ENCODE measurements at regions not wholly inside any gene's neighbourhood (a gene's known extent, or its start where the extent isn't known, plus 50 kb on each side); places are given as distances from the start of the nearest gene placed in this dataset.

DNA sequence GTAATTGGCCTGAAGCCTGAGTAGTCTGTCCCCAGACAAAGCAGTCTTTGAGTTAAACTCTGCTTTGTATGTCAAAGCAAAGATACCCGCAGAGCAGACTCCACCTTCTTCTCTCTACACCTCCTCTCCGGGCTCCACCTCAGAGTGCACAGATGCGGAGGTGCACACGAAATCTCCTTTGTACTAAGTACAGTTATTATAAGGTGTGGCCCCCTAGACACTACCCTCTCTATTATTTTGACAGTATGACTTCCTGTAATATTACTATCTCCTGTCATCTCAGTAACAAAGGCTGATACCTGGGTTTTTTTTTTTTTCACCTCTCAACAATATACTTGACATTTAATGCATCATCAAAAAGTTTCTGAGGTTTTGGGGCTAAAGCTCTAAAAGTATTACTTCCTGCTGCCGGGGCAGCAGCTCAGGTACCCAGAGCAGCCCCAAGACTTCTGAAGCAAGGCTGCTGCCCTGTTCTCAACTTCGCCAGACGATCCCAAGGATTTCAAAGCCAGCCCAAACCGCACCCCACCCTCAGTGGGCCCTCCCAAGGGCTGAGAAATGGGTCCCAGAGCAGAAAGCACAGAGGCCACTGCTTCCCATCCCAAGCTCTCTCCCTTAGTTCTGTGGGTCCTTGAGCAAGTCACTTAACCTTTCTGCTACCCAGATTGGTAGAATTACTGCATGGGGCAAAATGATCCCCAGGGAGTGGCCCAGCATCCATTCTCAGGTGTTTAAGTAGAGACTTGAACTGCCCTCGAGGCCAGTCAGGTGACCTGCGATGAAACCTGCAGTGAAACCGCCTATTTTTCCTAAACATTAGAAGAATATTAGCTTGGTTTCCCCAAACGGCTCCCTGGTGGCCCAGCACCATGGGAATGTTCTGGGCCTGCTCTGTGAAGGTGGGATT is 180.6 kb downstream of the FOXO1 start:
- no peak overlapping the region for H3K4me3 Mint-ChIP-seq
- TF ChIP-seq, protein P1, sequence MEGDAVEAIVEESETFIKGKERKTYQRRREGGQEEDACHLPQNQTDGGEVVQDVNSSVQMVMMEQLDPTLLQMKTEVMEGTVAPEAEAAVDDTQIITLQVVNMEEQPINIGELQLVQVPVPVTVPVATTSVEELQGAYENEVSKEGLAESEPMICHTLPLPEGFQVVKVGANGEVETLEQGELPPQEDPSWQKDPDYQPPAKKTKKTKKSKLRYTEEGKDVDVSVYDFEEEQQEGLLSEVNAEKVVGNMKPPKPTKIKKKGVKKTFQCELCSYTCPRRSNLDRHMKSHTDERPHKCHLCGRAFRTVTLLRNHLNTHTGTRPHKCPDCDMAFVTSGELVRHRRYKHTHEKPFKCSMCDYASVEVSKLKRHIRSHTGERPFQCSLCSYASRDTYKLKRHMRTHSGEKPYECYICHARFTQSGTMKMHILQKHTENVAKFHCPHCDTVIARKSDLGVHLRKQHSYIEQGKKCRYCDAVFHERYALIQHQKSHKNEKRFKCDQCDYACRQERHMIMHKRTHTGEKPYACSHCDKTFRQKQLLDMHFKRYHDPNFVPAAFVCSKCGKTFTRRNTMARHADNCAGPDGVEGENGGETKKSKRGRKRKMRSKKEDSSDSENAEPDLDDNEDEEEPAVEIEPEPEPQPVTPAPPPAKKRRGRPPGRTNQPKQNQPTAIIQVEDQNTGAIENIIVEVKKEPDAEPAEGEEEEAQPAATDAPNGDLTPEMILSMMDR (IDR thresholded peaks at IDR 0.05): no peak
- peaks cover 4% of the 10 kb centered on the region; the same call in 1 of the 2 replicates for H3K9me3 Mint-ChIP-seq
- no peaks in the 10 kb centered on the region for H3K36me3 Mint-ChIP-seq (ENCODE audit: low read depth)
- no peak overlapping the region for H3K27ac Mint-ChIP-seq
- H3K27me3 Mint-ChIP-seq (ENCODE audit: insufficient read depth): peaks cover 15% of the 10 kb centered on the region
- DNase-seq: no peak
- no peaks in the 10 kb centered on the region; the same call in 1 of the 2 replicates for H3K4me1 Mint-ChIP-seq (ENCODE audit: low read depth)

DNA sequence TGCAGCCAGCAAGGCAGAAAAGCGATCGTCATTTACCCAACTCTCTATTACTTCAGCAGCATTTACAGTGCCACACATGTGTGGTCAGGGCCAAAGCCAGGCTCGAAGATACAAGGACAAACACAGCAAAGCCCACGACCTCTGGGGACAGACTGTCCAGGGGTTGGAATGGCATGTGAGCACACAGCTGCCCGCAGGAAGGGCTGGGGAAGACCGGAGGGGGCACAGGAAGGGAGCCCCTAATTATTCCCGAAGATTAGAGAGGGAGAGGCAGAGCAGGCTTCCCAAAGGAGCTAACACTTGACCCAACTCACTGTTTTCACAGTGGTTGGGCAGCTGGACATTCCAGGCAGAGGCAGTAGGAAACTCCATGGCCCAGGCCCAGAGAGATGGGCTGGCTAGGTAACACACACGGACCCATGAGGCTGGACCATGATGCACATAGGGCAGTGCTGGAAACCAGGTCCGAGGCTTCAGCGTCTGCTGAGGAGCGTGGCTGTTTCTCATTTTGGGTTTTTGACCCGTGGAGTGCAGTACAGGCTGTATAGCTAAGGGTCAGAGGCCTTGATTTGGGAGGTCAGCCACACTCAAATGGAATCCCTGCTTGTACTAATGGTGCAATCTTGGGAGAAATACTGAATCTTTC is 179.8 kb downstream of the FOXO1 start:
- no peaks in the 10 kb centered on the region; the same call in 1 of the 2 replicates for H3K4me1 Mint-ChIP-seq (ENCODE audit: low read depth)
- peaks cover 8% of the 10 kb centered on the region; the same call in 1 of the 2 replicates for H3K9me3 Mint-ChIP-seq
- peaks cover 22% of the 10 kb centered on the region for H3K27me3 Mint-ChIP-seq (ENCODE audit: insufficient read depth)
- no peak overlapping the region for H3K27ac Mint-ChIP-seq
- TF ChIP-seq, protein P1 (IDR thresholded peaks at IDR 0.05): no peak
- no peaks in the 10 kb centered on the region for H3K36me3 Mint-ChIP-seq (ENCODE audit: low read depth)
- DNase-seq: no peak
- H3K4me3 Mint-ChIP-seq: no peak overlapping the region

DNA sequence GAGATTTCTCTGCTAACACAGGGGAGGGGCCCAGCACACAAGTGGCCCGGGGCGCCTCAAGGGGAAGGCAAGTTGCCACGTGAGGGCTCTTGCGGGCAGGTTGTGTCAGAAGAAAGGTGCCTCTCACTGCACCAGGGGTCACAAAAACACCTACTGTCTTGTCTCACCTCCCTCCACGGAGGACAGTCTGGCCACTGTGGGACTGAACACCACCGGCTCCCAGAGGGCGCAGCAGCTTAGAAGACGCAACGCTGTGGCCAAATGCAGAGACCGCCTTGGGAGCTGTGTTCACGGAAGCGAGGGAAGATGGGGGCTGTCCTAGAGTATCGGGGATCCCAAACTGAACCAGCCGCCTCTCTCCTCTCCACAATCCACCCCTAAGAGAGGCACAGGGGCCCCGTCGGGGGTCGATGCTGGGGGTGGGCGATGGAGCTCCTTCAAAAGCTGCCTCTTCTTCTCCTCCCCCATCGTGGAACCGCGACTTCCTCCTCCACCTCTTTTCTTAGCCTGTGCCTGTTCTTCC is 177.5 kb downstream of the FOXO1 start:
- Mint-ChIP-seq H3K9me3 (peaks cover 8% of the 10 kb centered on the region; the same call in 1 of the 2 replicates), H3K4me3 (no peak overlapping the region), H3K27me3 (ENCODE audit: insufficient read depth) (peaks cover 31% of the 10 kb centered on the region), H3K36me3 (ENCODE audit: low read depth) (no peaks in the 10 kb centered on the region), H3K4me1 (ENCODE audit: low read depth) (no peaks in the 10 kb centered on the region; the same call in 1 of the 2 replicates), H3K27ac (no peak overlapping the region)
- TF ChIP-seq, protein P1 (IDR thresholded peaks at IDR 0.05): no peak
- DNase-seq: no peak

DNA sequence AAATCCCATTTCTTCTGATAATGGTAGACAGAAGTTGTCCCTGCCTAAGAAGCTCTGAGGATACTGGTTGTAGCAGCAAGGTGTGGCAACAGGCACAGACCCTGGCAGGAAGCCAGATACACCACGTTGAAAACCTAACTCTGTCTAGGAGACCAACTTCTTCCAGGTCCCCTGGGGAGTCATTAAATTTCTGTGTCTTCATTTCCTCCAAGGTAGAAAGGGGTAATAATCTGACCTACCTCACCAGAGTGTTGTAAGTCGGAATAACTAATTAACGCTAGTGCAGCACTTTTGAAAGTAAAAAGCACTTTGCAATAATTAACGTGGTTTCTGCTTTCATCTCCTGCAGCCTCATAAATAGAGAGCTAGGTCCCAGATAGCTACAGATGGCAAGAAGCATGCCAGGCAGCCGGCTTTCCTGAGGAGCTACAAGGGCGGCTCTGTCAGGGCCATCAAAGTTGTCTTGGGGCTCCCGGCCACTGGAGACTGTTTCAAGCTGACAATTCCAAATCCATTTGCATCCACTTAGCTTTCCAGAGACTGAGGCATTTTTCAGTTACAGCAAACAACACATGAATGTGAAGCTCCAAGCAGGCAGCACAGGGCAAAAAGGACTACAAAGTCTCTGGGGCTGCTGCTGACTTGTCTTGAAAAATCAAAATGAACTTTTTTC is 176.2 kb downstream of the FOXO1 start:
- TF ChIP-seq, protein P1 (IDR thresholded peaks at IDR 0.05): no peak
- Mint-ChIP-seq H3K4me3 (no peak overlapping the region), H3K4me1 (ENCODE audit: low read depth) (no peaks in the 10 kb centered on the region), H3K27ac (no peak overlapping the region), H3K9me3 (peaks cover 8% of the 10 kb centered on the region; the same call in 1 of the 2 replicates), H3K27me3 (ENCODE audit: insufficient read depth) (peaks cover 28% of the 10 kb centered on the region), H3K36me3 (ENCODE audit: low read depth) (no peaks in the 10 kb centered on the region)
- no peak for DNase-seq

DNA sequence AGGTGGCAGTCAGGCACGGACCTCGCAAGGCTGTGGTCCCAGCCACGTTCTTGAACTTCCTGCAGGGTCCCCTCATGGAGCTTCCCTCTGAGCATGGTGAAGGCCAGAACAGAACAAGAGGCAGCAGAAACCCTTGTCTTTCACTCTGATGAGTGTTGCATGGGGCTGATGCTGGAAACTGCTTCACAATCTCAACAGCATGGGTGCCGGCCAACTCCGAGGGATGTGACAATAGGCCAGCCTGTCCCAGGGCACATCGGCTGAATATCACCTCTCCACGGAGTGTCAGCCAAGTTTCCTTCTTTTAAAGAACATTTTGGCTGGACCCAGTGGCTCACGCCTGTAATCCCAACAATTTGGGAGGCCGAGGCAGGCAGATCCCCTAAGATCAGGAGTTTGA is 173.9 kb downstream of the FOXO1 start:
- Mint-ChIP-seq H3K27ac (no peak overlapping the region), H3K4me1 (ENCODE audit: low read depth) (no peaks in the 10 kb centered on the region), H3K4me3 (no peak overlapping the region), H3K27me3 (ENCODE audit: insufficient read depth) (peaks cover 25% of the 10 kb centered on the region), H3K36me3 (ENCODE audit: low read depth) (no peaks in the 10 kb centered on the region), H3K9me3 (peaks cover 6% of the 10 kb centered on the region; the same call in 1 of the 2 replicates)
- DNase-seq: no peak
- TF ChIP-seq, protein P1 (IDR thresholded peaks at IDR 0.05): no peak

Measured in HFFc6 (cell line).